Mesothelial cell of epicardium (in vitro differentiated cells): ENCODE measurements at regions not wholly inside any gene's neighbourhood (a gene's known extent, or its start where the extent isn't known, plus 50 kb on each side); places are given as distances from the start of the nearest gene placed in this dataset.

Experiments
- DNase-seq, 2 experiments: peaks; one replicate each; pipeline ENCODE4 v3.0.0; 2021; ENCODE audit warnings: low spot score in 2 of 2; ENCODE audit not compliant: unreplicated experiment in 2 of 2
- H3K27ac Mint-ChIP-seq: 2 replicates; pipeline ENCODE4 v1.8.0; 2021; ENCODE audit warnings: mixed read lengths
- H3K27me3 Mint-ChIP-seq: 2 replicates; pipeline ENCODE4 v1.8.0; 2021; ENCODE audit warnings: low read depth, mixed read lengths
- H3K36me3 Mint-ChIP-seq: 2 replicates; pipeline ENCODE4 v1.8.0; 2021; ENCODE audit warnings: mixed read lengths
- H3K4me1 Mint-ChIP-seq: 2 replicates; pipeline ENCODE4 v1.8.0; 2021; ENCODE audit warnings: mixed read lengths
- H3K4me3 Mint-ChIP-seq: 2 replicates; pipeline ENCODE4 v1.8.0; 2021; ENCODE audit warnings: mild to moderate bottlenecking, moderate library complexity, mixed read lengths
- H3K9me3 Mint-ChIP-seq: 2 replicates; pipeline ENCODE4 v1.8.0; 2021; ENCODE audit warnings: mixed read lengths
- TF ChIP-seq, protein P1 (sequence below): fragments of 200-600 bp; sonication (generic); IDR thresholded peaks from one replicate; pipeline ENCODE4 v1.5.0; 2021; ENCODE audit warnings: antibody characterized with exemption; ENCODE audit not compliant: unreplicated experiment

DNA sequence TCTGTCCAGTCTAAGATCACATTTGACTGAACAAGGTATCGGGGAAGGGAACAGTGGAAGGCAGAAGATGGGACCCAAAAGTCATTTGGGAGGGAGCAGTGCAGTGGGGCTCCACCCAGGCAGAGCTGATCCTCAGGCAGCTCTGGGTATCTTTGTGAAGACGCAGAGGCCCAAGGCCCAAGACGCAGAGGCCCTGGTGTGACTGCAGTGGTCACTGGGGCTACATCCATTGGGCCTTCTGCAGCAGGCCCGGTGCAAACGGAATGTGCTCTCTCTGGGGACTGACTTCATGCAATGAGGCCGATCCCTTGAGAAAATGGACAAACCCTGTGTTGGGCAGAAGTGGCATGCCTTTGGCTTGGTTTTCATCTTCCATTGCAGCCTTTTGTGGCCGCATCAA is 463.4 kb upstream of the ZNF507 start:
- TF ChIP-seq, protein P1, sequence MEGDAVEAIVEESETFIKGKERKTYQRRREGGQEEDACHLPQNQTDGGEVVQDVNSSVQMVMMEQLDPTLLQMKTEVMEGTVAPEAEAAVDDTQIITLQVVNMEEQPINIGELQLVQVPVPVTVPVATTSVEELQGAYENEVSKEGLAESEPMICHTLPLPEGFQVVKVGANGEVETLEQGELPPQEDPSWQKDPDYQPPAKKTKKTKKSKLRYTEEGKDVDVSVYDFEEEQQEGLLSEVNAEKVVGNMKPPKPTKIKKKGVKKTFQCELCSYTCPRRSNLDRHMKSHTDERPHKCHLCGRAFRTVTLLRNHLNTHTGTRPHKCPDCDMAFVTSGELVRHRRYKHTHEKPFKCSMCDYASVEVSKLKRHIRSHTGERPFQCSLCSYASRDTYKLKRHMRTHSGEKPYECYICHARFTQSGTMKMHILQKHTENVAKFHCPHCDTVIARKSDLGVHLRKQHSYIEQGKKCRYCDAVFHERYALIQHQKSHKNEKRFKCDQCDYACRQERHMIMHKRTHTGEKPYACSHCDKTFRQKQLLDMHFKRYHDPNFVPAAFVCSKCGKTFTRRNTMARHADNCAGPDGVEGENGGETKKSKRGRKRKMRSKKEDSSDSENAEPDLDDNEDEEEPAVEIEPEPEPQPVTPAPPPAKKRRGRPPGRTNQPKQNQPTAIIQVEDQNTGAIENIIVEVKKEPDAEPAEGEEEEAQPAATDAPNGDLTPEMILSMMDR: no peak
- peaks cover 45% of the 10 kb centered on the region for H3K4me1 Mint-ChIP-seq
- H3K27me3 Mint-ChIP-seq: no peaks in the 10 kb centered on the region

GRCh38 chr19:31882709-31883108 is 462.7 kb upstream of the ZNF507 start:
- TF ChIP-seq, protein P1: no peak
- H3K36me3 Mint-ChIP-seq: no peaks in the 10 kb centered on the region
- peaks cover 3% of the 10 kb centered on the region for H3K9me3 Mint-ChIP-seq
- no peak overlapping the region for H3K4me3 Mint-ChIP-seq
- H3K27me3 Mint-ChIP-seq: no peaks in the 10 kb centered on the region
- no peak for DNase-seq
- H3K27ac Mint-ChIP-seq: no peak overlapping the region
- H3K4me1 Mint-ChIP-seq: peaks cover 51% of the 10 kb centered on the region

More for the DNA sequence above, 463.4 kb upstream of the ZNF507 start:
- no peak for DNase-seq
- Mint-ChIP-seq H3K36me3 (no peaks in the 10 kb centered on the region), H3K27ac (no peak overlapping the region), H3K9me3 (peaks cover 6% of the 10 kb centered on the region), H3K4me3 (no peak overlapping the region)

DNA sequence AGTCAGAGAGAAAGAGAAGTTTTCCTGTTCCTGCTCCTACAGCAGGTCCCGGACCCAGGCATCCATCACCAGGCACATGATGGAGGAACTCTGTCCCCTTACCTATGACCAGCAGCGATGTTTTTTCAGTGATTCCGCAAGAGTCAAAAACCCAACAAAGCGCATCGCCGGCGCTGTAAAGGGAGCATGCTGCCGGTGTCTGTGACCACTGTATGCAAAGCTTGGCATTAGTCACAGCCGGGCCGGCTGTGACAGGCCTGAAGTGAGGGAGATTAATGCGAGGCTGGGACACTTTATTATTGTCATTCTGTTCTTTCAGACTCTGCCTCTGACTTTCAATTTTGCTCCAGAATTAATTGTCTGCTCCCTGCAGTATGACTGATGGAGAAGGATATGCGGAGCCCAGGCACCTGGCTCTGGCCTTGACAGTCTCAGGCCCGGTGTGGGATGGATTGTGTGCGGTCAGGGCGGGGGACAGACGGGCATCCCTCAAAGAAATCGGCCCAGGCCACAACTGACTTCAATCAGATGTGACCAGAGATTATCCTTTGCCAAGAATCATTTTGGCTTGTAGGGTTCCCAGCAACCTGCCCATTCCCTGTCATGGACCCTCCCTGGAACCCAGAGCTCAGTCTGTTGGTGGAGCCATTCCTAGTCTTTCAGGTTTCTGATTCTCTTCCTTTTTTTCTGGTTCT is 462.0 kb upstream of the ZNF507 start:
- Mint-ChIP-seq H3K27ac (no peak overlapping the region), H3K27me3 (no peaks in the 10 kb centered on the region)

GRCh38 chr19:31885280-31885853 is 460.0 kb upstream of the ZNF507 start:
- no peak overlapping the region for H3K4me3 Mint-ChIP-seq
- no peaks in the 10 kb centered on the region for H3K9me3 Mint-ChIP-seq
- no peaks in the 10 kb centered on the region for H3K36me3 Mint-ChIP-seq
- H3K4me1 Mint-ChIP-seq: peaks cover 55% of the 10 kb centered on the region
- no peaks in the 10 kb centered on the region for H3K27me3 Mint-ChIP-seq
- DNase-seq: no peak
- H3K27ac Mint-ChIP-seq: no peak overlapping the region
- TF ChIP-seq, protein P1: no peak

More for the DNA sequence above, 462.0 kb upstream of the ZNF507 start:
- TF ChIP-seq, protein P1: no peak
- no peak for DNase-seq
- peaks cover 3% of the 10 kb centered on the region for H3K9me3 Mint-ChIP-seq
- no peaks in the 10 kb centered on the region for H3K36me3 Mint-ChIP-seq
- no peak overlapping the region for H3K4me3 Mint-ChIP-seq
- peaks cover 51% of the 10 kb centered on the region for H3K4me1 Mint-ChIP-seq

DNA sequence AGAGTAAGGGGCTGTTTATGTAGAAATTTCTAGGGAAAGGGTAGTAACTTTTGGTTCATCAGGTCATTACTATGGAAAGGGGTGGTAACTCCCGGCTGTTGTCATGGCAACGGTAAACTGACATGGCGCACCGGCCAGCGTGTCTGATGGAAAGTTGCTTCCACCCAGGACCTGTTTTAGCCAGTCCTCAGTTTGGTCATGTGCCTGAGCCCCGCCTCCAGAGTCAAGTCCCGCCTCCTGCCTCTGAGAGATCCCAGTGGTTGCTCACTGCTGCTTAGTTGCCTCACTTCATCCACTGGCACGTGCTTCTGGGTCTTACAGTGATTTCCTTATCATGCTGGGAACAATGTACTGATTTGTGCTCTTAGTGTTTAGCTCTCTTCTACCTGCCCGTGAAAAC is 455.2 kb upstream of the ZNF507 start:
- TF ChIP-seq, protein P1: no peak
- Mint-ChIP-seq H3K4me3 (no peak overlapping the region), H3K27ac (no peak overlapping the region), H3K36me3 (peaks cover 4% of the 10 kb centered on the region), H3K27me3 (peaks cover 2% of the 10 kb centered on the region), H3K9me3 (peaks cover 4% of the 10 kb centered on the region), H3K4me1 (peaks cover 42% of the 10 kb centered on the region)
- DNase-seq: no peak
